ENCODE measurements at regions not wholly inside any gene's neighbourhood (a gene's known extent, or its start where the extent isn't known, plus 50 kb on each side); places are given as distances from the start of the nearest gene placed in this dataset.
A peak's percentile ranks its signal among the peaks of the same experiment; 100 is the strongest.

GRCh38 chr2:180579388-180579787 is 401.0 kb upstream of the UBE2E3 start:
- ChIA-PET POLR2A (interaction anchor here (1.4 kb wide), 1 partner anchor 59 kb away, joined by 3 read pairs; no protein-coding TSS in a partner anchor), CTCF (interaction anchor here (0.6 to 1.3 kb wide), 3 partner anchors 21 to 802 kb away, joined by 3 to 4 read pairs (median 4); no protein-coding TSS in a partner anchor)
- BruUV-seq (replicated peaks), result no TSS peak
- no peak for DNase-seq (ENCODE audit: unreplicated experiment)
- intact Hi-C loops (cut with micrococcal nuclease), result loop anchor here (10.0 kb wide), 1 partner anchor 45 kb away; no protein-coding TSS in a partner anchor
- Mint-ChIP-seq H3K4me3 (ENCODE audit: unreplicated experiment) (no peak overlapping the region), H3K4me1 (ENCODE audit: insufficient read depth, unreplicated experiment) (peaks cover 7% of the 10 kb centered on the region), H3K9me3 (ENCODE audit: unreplicated experiment) (no peaks in the 10 kb centered on the region), H3K27ac (ENCODE audit: low read depth, unreplicated experiment) (no peak overlapping the region), H3K27me3 (ENCODE audit: insufficient read depth, unreplicated experiment) (no peaks in the 10 kb centered on the region), H3K36me3 (ENCODE audit: insufficient read depth, unreplicated experiment) (no peaks in the 10 kb centered on the region)
- no peak for TF ChIP-seq CTCF (IDR thresholded peaks at IDR 0.05; ENCODE audit: unreplicated experiment)

- no TSS peak for BruUV-seq (replicated peaks)
Measured at GRCh38 chr2:180578441-180578840, 402.0 kb upstream of the UBE2E3 start.

GRCh38 chr2:180577567-180577966 is 402.8 kb upstream of the UBE2E3 start:
- Mint-ChIP-seq H3K4me3 (ENCODE audit: unreplicated experiment) (no peak overlapping the region), H3K4me1 (ENCODE audit: insufficient read depth, unreplicated experiment) (peaks cover 16% of the 10 kb centered on the region), H3K36me3 (ENCODE audit: insufficient read depth, unreplicated experiment) (no peaks in the 10 kb centered on the region), H3K9me3 (ENCODE audit: unreplicated experiment) (no peaks in the 10 kb centered on the region), H3K27me3 (ENCODE audit: insufficient read depth, unreplicated experiment) (no peaks in the 10 kb centered on the region), H3K27ac (ENCODE audit: low read depth, unreplicated experiment) (no peak overlapping the region)
- no peak for DNase-seq (ENCODE audit: unreplicated experiment)
- BruUV-seq (replicated peaks), result no TSS peak
- intact Hi-C loops (cut with micrococcal nuclease), result loop anchor here (10.0 kb wide), 1 partner anchor 47 kb away; no protein-coding TSS in a partner anchor
- ChIA-PET CTCF (interaction anchor here (0.7 to 1.0 kb wide), 2 partner anchors 14 to 880 kb away, joined by 3 to 5 read pairs; partner anchors contain the start of gene ITGA4), POLR2A (no interaction called here)
- TF ChIP-seq CTCF (IDR thresholded peaks at IDR 0.05; ENCODE audit: unreplicated experiment), result no peak

More at GRCh38 chr2:180578441-180578840, 402.0 kb upstream of the UBE2E3 start:
- POLR2A ChIA-PET, result interaction anchor here (1.4 kb wide), 1 partner anchor 58 kb away, joined by 3 read pairs; no protein-coding TSS in a partner anchor
- H3K9me3 Mint-ChIP-seq (ENCODE audit: unreplicated experiment), result no peaks in the 10 kb centered on the region
- H3K27me3 Mint-ChIP-seq (ENCODE audit: insufficient read depth, unreplicated experiment), result no peaks in the 10 kb centered on the region
- TF ChIP-seq CTCF (IDR thresholded peaks at IDR 0.05; ENCODE audit: unreplicated experiment), result no peak
- no peak overlapping the region for H3K27ac Mint-ChIP-seq (ENCODE audit: low read depth, unreplicated experiment)
- no peak for DNase-seq (ENCODE audit: unreplicated experiment)
- H3K4me3 Mint-ChIP-seq (ENCODE audit: unreplicated experiment), result no peak overlapping the region
- H3K36me3 Mint-ChIP-seq (ENCODE audit: insufficient read depth, unreplicated experiment), result no peaks in the 10 kb centered on the region
- intact Hi-C loops (cut with micrococcal nuclease), result loop anchor here (10.0 kb wide), 1 partner anchor 46 kb away; no protein-coding TSS in a partner anchor
- CTCF ChIA-PET, result interaction anchor here (1.0 kb wide), 1 partner anchor 13 kb away, joined by 3 read pairs; no protein-coding TSS in a partner anchor
- peaks cover 16% of the 10 kb centered on the region for H3K4me1 Mint-ChIP-seq (ENCODE audit: insufficient read depth, unreplicated experiment)

GRCh38 chr2:180573951-180574350 is 406.5 kb upstream of the UBE2E3 start:
- no peaks in the 10 kb centered on the region for H3K36me3 Mint-ChIP-seq (ENCODE audit: insufficient read depth, unreplicated experiment)
- no peak overlapping the region for H3K4me3 Mint-ChIP-seq (ENCODE audit: unreplicated experiment)
- no peaks in the 10 kb centered on the region for H3K9me3 Mint-ChIP-seq (ENCODE audit: unreplicated experiment)
- ChIA-PET CTCF (interaction anchor here (0.8 to 0.9 kb wide), 2 partner anchors 825 to 1141 kb away, joined by 3 to 4 read pairs; no protein-coding TSS in a partner anchor), POLR2A (interaction anchor here (0.6 kb wide), 2 partner anchors 28 to 516 kb away, joined by 3 read pairs; no protein-coding TSS in a partner anchor)
- no TSS peak for BruUV-seq (replicated peaks)
- no peaks in the 10 kb centered on the region for H3K27me3 Mint-ChIP-seq (ENCODE audit: insufficient read depth, unreplicated experiment)
- peaks cover 23% of the 10 kb centered on the region for H3K4me1 Mint-ChIP-seq (ENCODE audit: insufficient read depth, unreplicated experiment)
- DNase-seq (ENCODE audit: unreplicated experiment), result peak; percentile 58
- no peak for TF ChIP-seq CTCF (IDR thresholded peaks at IDR 0.05; ENCODE audit: unreplicated experiment)
- peak overlapping the region; percentile 3 for H3K27ac Mint-ChIP-seq (ENCODE audit: low read depth, unreplicated experiment)
- intact Hi-C loops (cut with micrococcal nuclease), result loop anchor here (10.0 kb wide), 1 partner anchor 51 kb away; no protein-coding TSS in a partner anchor
